ENCODE measurements at regions not wholly inside any gene's neighbourhood (a gene's known extent, or its start where the extent isn't known, plus 50 kb on each side); places are given as distances from the start of the nearest gene placed in this dataset.

DNA sequence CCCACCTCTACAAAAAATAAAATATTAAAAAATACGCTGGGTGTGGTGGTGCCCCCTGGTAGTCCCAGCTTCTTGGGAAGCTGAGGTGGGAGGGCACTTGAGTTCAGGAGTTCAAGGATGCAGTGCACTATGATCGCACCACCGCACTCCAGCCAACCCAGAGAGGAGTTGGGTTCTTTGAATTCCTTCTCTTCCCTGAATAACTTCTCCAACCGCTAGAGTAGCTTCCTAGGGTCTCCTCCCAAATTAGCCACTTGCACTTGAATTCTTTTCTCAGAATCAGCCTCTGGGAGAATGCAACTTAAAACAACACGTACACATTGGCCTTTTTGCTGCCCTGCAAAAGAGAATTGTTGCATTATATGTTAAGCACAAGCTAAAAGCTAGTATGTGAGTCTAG is 272.5 kb downstream of the ABHD5 start:
- peaks cover 0 to 11% of the 10 kb centered on the region in 2 donors for H3K4me1 ChIP-seq
- intact Hi-C loops (cut with DNase I), result no loop called here
- H3K9me3 ChIP-seq, result no peaks in the 10 kb centered on the region
- 74 to 75% methylated on average over 5 of the region's 5 CpGs for WGBS, 2 donors
- TF ChIP-seq, protein P1, sequence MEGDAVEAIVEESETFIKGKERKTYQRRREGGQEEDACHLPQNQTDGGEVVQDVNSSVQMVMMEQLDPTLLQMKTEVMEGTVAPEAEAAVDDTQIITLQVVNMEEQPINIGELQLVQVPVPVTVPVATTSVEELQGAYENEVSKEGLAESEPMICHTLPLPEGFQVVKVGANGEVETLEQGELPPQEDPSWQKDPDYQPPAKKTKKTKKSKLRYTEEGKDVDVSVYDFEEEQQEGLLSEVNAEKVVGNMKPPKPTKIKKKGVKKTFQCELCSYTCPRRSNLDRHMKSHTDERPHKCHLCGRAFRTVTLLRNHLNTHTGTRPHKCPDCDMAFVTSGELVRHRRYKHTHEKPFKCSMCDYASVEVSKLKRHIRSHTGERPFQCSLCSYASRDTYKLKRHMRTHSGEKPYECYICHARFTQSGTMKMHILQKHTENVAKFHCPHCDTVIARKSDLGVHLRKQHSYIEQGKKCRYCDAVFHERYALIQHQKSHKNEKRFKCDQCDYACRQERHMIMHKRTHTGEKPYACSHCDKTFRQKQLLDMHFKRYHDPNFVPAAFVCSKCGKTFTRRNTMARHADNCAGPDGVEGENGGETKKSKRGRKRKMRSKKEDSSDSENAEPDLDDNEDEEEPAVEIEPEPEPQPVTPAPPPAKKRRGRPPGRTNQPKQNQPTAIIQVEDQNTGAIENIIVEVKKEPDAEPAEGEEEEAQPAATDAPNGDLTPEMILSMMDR (IDR thresholded peaks at IDR 0.05), result no peak
- no peak for TF ChIP-seq POLR2A (IDR thresholded peaks at IDR 0.05)
- H3K4me3 ChIP-seq (replicated peaks in 1 of 3), result no peak overlapping the region
- H3K27ac ChIP-seq, result no peak overlapping the region
- no peak for DNase-seq
- H3K27me3 ChIP-seq, result no peaks in the 10 kb centered on the region
- H3K36me3 ChIP-seq, result no peaks in the 10 kb centered on the region

DNA sequence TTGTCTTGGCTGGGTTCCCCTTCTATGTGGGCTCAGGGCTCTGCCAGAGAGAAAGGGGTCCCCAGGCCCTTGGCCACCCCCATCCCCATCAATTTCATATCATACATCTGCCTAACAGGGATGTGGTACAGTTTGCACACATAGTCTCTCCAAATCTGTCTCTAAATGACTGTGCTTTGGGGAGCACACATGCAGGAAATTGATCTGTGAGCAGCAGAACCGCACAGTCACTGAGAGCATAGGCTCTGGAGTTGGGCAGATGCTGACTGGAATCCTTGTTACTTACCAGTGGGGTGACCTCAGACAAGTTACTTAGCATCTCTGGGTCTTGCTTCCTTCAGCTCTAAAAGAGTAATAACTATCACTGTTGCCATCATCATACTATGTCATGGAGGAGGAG is 273.9 kb downstream of the ABHD5 start:
- H3K36me3 ChIP-seq, result no peaks in the 10 kb centered on the region
- no peak overlapping the region for H3K27ac ChIP-seq
- DNase-seq, result no peak
- peaks cover 0 to 11% of the 10 kb centered on the region in 2 donors for H3K4me1 ChIP-seq
- H3K27me3 ChIP-seq, result no peaks in the 10 kb centered on the region
- intact Hi-C loops (cut with DNase I), result no loop called here
- TF ChIP-seq, protein P1 (IDR thresholded peaks at IDR 0.05), result no peak
- no peak for TF ChIP-seq POLR2A (IDR thresholded peaks at IDR 0.05)
- no peak overlapping the region for H3K4me3 ChIP-seq (replicated peaks in 1 of 3)
- 60 to 75% methylated on average over 1 of the region's 1 CpG for WGBS, 2 donors
- H3K9me3 ChIP-seq, result no peaks in the 10 kb centered on the region

DNA sequence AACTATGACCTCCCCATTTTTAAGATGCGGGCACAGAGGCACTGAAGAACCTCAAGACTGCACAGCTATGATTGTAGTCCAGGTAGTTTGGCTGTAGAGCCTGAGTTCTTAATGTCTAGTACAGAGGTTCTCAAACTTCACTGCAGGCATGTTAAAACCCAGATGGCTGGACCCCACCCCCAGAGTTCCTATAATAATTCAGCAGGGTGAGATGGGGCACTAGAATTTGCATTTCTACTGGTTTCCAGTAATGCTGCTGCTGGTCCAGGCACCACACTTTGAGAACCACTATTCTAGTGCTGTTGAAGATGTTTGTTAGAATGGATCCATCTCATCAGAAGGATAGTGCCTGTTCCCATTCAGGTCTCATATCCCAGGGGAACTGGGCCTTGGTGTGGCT is 274.9 kb downstream of the ABHD5 start:
- H3K27ac ChIP-seq, result no peak overlapping the region
- 94 to 100% methylated on average over 1 of the region's 1 CpG for WGBS, 2 donors
- no peaks in the 10 kb centered on the region for H3K36me3 ChIP-seq
- no peaks in the 10 kb centered on the region for H3K27me3 ChIP-seq
- H3K4me3 ChIP-seq (replicated peaks in 1 of 3), result no peak overlapping the region
- H3K9me3 ChIP-seq, result no peaks in the 10 kb centered on the region
- DNase-seq, result no peak
- TF ChIP-seq, protein P1 (IDR thresholded peaks at IDR 0.05), result no peak
- TF ChIP-seq POLR2A (IDR thresholded peaks at IDR 0.05), result no peak
- intact Hi-C loops (cut with DNase I), result no loop called here
- H3K4me1 ChIP-seq, result peaks cover 0 to 2% of the 10 kb centered on the region in 2 donors

DNA sequence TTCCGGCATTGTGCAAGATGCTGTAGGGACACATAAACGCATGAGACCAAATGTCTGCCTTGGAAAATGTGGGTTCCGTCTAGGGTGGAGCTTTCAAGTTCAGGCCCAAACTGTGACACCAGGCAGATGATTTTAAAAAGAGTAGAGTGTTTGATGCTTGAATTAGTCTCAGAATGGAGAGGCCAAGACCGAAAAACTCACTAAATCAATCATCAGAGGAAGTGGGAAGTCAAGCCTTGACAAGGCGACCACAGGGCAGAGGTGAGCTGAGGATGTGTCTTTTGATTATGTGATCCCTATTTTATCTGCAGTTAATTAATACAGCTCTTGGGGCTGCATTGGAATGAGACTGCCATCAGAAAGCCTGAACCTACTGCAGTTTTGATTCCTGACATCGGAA is 275.4 kb downstream of the ABHD5 start:
- intact Hi-C loops (cut with DNase I), result no loop called here
- 83 to 86% methylated on average over 6 of the region's 6 CpGs for WGBS, 2 donors

DNA sequence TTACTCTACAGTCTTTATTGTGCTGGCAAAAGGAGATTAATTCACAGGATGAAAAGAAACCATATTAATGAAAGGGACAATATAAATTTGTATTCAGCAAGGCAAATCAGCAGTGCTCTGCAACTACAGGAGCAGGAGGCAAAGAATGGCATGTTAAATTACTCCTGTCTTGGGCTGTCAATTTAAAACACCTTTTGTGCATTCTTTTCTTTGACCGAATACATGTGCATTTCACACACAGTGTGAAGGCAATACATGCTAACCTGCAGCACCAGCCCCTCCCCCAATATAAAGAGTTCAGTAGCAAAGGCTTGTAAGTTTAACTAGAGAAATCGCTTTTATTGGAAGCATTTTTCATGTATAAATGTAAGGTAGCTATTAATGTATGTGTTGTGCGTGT is 275.2 kb upstream of the TOPAZ1 start:
- TF ChIP-seq, protein P1 (IDR thresholded peaks at IDR 0.05), result no peak
- no peak for TF ChIP-seq POLR2A (IDR thresholded peaks at IDR 0.05)
- 89 to 94% methylated on average over 3 of the region's 3 CpGs for WGBS, 2 donors
- Histone ChIP-seq H3K4me1 (no peaks in the 10 kb centered on the region), H3K36me3 (no peaks in the 10 kb centered on the region), H3K9me3 (no peaks in the 10 kb centered on the region), H3K27ac (no peak overlapping the region), H3K4me3 (replicated peaks in 1 of 3) (no peak overlapping the region), H3K27me3 (no peaks in the 10 kb centered on the region)
- DNase-seq, result no peak
- intact Hi-C loops (cut with DNase I), result no loop called here

More for the DNA sequence above, 275.4 kb downstream of the ABHD5 start:
- Histone ChIP-seq H3K4me3 (replicated peaks in 1 of 3) (no peak overlapping the region), H3K9me3 (no peaks in the 10 kb centered on the region), H3K36me3 (no peaks in the 10 kb centered on the region), H3K27ac (no peak overlapping the region), H3K4me1 (no peaks in the 10 kb centered on the region), H3K27me3 (no peaks in the 10 kb centered on the region)
- TF ChIP-seq, protein P1 (IDR thresholded peaks at IDR 0.05), result no peak
- no peak for TF ChIP-seq POLR2A (IDR thresholded peaks at IDR 0.05)
- DNase-seq, result no peak
